Natural killer cell (primary cell): ENCODE measurements at regions not wholly inside any gene's neighbourhood (a gene's known extent, or its start where the extent isn't known, plus 50 kb on each side); places are given as distances from the start of the nearest gene placed in this dataset.

Experiments
- ATAC-seq, 3 donors: fragments of 150-1000 bp in 2 of 3; fragments of 200-7000 bp in 1 of 3; cut with Tn5 transposase; 1 replicate in 1 of 3; 2 replicates in 2 of 3; pipeline ENCODE4 v1.10.0; 2021; ENCODE audit warnings: mild to moderate bottlenecking in 2 of 3, moderate library complexity in 2 of 3
- DNase-seq, 2 donors: peaks; one replicate each; pipeline versions ENCODE4 v3.0.0 to v3.0.0-alpha.2; 2013 to 2021; ENCODE audit warnings: mixed read lengths in 1 of 2
- H3K27ac ChIP-seq: one replicate; pipeline ENCODE4 v1.5.1; 2013; ENCODE audit warnings: mild to moderate bottlenecking, low read length
- H3K27me3 ChIP-seq: one replicate; pipeline ENCODE4 v1.6.1; 2013; ENCODE audit warnings: low read length; ENCODE audit not compliant: control insufficient read depth, insufficient read depth
- H3K36me3 ChIP-seq: one replicate; pipeline ENCODE4 v1.6.1; 2013; ENCODE audit warnings: low read length; ENCODE audit not compliant: control insufficient read depth, insufficient read depth
- H3K4me1 ChIP-seq: one replicate; pipeline ENCODE4 v1.6.1; 2013; ENCODE audit warnings: low read length; ENCODE audit not compliant: control insufficient read depth, insufficient read depth
- H3K4me3 ChIP-seq: one replicate; pipeline ENCODE4 v1.5.1; 2013; ENCODE audit warnings: low read length
- H3K9me3 ChIP-seq: one replicate; pipeline ENCODE4 v1.6.1; 2013; ENCODE audit warnings: low read length; ENCODE audit not compliant: control insufficient read depth, insufficient read depth
- H3K27ac Mint-ChIP-seq, 2 donors: one replicate each; pipeline ENCODE4 v1.8.0; 2022; ENCODE audit warnings: mild to moderate bottlenecking in 2 of 2, mixed read lengths in 2 of 2, moderate library complexity in 1 of 2
- H3K27me3 Mint-ChIP-seq, 2 donors: one replicate each; pipeline ENCODE4 v1.8.0; 2022; ENCODE audit warnings: low read depth in 2 of 2, mixed read lengths in 2 of 2
- H3K36me3 Mint-ChIP-seq: one replicate; pipeline ENCODE4 v1.8.0; 2022; ENCODE audit warnings: mixed read lengths
- H3K4me1 Mint-ChIP-seq, 2 donors: one replicate each; pipeline ENCODE4 v1.8.0; 2022; ENCODE audit warnings: mixed read lengths in 2 of 2
- H3K4me3 Mint-ChIP-seq: one replicate; pipeline ENCODE4 v1.8.0; 2022; ENCODE audit warnings: mild to moderate bottlenecking, moderate library complexity, mixed read lengths
- H3K9me3 Mint-ChIP-seq, 2 donors: one replicate each; pipeline ENCODE4 v1.8.0; 2022; ENCODE audit warnings: mixed read lengths in 2 of 2
- CTCF ChIP-seq: fragments of 200-600 bp; IDR thresholded peaks from one replicate; pipeline ENCODE4 v1.8.0; 2022; ENCODE audit warnings: antibody characterized with exemption
- WGBS: methylation state at CpG from one replicate; pipeline ENCODE4 v1.1.7; 2013; ENCODE audit warnings: missing lambda C conversion rate; ENCODE audit not compliant: insufficient coverage; 5-methylcytosine and 5-hydroxymethylcytosine counted together
- intact Hi-C: fragments of 100-400 bp; cut with micrococcal nuclease; formaldehyde crosslinking; loops from one replicate; pipeline ENCODE4 v1.14.2; 2022

DNA sequence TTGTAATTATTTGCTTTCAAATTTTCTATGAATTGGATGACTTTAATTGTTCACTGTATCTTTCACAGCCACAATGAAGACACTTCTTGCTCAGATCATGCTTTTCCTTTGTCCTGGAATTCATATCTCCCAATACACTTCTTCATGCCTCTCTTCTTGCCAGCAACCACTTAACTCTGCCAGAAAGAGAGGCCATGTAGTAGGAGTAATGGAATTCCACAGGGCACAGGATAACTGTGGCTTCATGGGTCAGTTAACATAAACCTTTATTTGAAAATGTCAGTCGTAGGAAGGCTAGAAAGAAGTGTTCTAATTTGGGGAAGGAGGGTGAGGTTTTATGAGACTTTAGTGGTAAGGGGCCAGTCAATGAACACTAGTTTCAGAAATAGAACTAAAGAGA is 190.3 kb downstream of the TMEM167A start:
- 78% methylated on average over 1 of the region's 1 CpG for WGBS
- H3K4me3 Mint-ChIP-seq = no peak overlapping the region
- H3K4me3 ChIP-seq = no peak overlapping the region
- peaks cover 0 to 7% of the 10 kb centered on the region in 2 donors for H3K9me3 Mint-ChIP-seq
- intact Hi-C loops = no loop called here
- DNase-seq = no peak
- no peak overlapping the region for H3K27ac Mint-ChIP-seq
- no peaks in the 10 kb centered on the region for H3K4me1 Mint-ChIP-seq
- no peaks in the 10 kb centered on the region for H3K27me3 ChIP-seq
- H3K36me3 ChIP-seq = no peaks in the 10 kb centered on the region
- TF ChIP-seq CTCF = no peak
- no peak for ATAC-seq
- no peaks in the 10 kb centered on the region for H3K36me3 Mint-ChIP-seq
- H3K27me3 Mint-ChIP-seq = no peaks in the 10 kb centered on the region
- H3K27ac ChIP-seq = no peak overlapping the region
- H3K9me3 ChIP-seq = no peaks in the 10 kb centered on the region
- H3K4me1 ChIP-seq = no peaks in the 10 kb centered on the region

DNA sequence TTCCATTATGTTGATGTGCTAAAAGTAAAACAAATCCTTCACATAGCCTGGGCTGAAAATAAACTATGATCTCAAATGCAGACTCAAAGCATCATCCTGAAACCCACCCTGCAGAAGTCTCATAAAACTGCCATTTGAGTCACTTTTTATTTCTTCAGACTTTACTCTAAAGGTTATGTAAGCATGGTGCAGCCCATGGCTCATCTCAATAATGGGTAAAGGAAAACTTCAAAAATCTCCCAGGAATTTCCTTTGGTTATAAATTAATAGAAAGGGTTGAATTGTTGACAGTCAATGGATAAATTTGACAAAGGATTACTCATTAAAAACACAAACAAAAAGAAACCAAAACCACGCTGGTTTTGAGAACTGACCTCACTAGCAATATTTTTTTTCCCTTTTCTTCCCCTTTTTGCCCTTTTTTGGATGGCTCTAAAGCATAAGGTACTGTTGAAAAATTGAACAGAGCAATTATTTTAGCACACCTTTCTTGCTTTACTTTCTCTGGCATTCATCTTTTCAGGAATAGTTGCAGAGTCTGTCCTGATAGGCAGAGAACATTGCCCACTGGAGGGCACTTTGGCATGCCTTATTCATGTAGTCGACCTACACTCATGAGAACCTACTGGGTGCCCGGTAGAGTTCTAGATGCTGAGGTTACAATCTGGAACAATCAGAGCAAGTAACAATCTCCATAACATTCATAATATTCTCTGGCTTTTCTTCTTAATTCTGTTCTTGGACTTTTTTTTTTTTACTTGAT is 191.4 kb downstream of the TMEM167A start:
- Histone ChIP-seq H3K36me3 (no peaks in the 10 kb centered on the region), H3K4me1 (no peaks in the 10 kb centered on the region), H3K27me3 (no peaks in the 10 kb centered on the region), H3K4me3 (no peak overlapping the region), H3K27ac (no peak overlapping the region), H3K9me3 (peaks cover 3% of the 10 kb centered on the region)
- DNase-seq = no peak
- Mint-ChIP-seq H3K4me3 (no peak overlapping the region), H3K36me3 (no peaks in the 10 kb centered on the region), H3K27me3 (no peaks in the 10 kb centered on the region), H3K4me1 (no peaks in the 10 kb centered on the region), H3K27ac (no peak overlapping the region), H3K9me3 (peaks cover 0 to 7% of the 10 kb centered on the region in 2 donors)
- intact Hi-C loops = no loop called here
- TF ChIP-seq CTCF = no peak
- ATAC-seq = no peak
- 89% methylated on average over 2 of the region's 3 CpGs for WGBS

- Histone ChIP-seq H3K4me3 (no peak overlapping the region), H3K4me1 (no peaks in the 10 kb centered on the region), H3K27me3 (no peaks in the 10 kb centered on the region), H3K36me3 (no peaks in the 10 kb centered on the region), H3K27ac (no peak overlapping the region), H3K9me3 (peaks cover 5% of the 10 kb centered on the region)
- peaks cover 2% of the 10 kb centered on the region for H3K36me3 Mint-ChIP-seq
- peaks cover 0 to 9% of the 10 kb centered on the region in 2 donors for H3K9me3 Mint-ChIP-seq
- no peak for ATAC-seq
- H3K4me3 Mint-ChIP-seq = no peak overlapping the region
- no peaks in the 10 kb centered on the region for H3K27me3 Mint-ChIP-seq
- DNase-seq = no peak
- 64% methylated on average over 4 of the region's 5 CpGs for WGBS
- no peak for TF ChIP-seq CTCF
- intact Hi-C loops = no loop called here
- H3K4me1 Mint-ChIP-seq = no peaks in the 10 kb centered on the region
- H3K27ac Mint-ChIP-seq = no peak overlapping the region
These were observed 192.2 kb downstream of the TMEM167A start for GRCh38 chr5:82884821-82885471.
